HG03280 (cell line): ENCODE measurements at regions not wholly inside any gene's neighbourhood (a gene's known extent, or its start where the extent isn't known, plus 50 kb on each side); places are given as distances from the start of the nearest gene placed in this dataset.

Experiments used
- ATAC-seq: cut with Tn5 transposase; IDR thresholded peaks from one replicate; pipeline ENCODE4 v1.9.1; 2021; ENCODE audit warnings: mild to moderate bottlenecking, moderate library complexity; ENCODE audit not compliant: unreplicated experiment

DNA sequence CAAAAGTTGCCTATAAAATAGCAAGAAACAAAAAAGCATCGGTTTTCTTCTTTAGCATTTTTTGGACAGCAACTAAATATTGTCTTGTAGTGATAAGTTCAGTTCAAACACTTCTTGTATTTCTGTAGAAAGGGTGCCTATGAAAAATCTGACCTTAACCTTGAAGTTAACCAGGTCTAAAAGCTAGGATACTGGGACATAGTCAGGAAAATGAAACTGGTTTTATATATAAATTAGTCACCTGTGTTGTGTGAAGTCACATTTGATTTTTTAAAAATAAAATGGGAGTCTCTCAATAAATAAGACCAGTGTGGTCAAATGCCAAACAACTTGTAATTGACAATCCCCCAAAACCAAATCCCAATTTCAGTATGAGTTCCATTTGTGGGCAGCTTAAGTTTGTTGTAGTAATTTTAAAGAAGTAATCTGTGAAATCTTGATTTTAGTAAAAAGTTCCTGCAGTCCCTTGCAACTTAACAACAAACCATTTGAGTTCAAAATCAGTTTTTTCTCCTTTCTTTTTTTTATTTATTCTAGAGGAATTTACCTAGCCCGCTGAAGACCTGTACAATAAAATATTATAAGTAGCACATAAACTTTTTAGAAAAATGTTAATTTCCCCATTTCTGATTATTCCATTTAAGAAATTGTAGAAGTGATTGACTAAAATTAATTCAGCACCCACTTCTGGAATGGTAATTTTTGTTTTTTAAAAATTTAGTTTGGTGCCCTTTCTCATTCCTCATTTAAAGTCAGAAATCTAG is 84.5 kb upstream of the PPARA start:
- ATAC-seq: no peak

DNA sequence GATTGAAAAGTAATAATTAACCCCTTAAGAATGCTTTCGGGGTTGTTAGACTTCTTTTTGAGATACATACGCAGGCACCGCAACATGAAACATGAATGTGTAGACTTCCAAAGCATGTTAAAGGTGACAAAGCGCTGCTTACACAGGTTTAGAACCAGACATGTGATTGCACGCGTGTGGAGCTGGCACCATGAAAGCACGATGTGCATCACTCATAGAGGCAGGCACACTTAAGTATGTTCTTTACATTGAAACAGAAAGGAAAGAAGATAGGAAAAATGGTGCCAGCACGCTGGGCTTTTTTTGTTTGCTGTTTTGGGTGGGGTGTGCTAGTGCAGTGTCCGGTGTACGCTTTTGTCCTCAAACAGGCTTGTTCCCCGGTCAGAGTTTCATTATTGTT is 83.6 kb upstream of the PPARA start:
- ATAC-seq: no peak

GRCh38 chr22:46067159-46068111 is 82.9 kb upstream of the PPARA start:
- ATAC-seq: no peak

DNA sequence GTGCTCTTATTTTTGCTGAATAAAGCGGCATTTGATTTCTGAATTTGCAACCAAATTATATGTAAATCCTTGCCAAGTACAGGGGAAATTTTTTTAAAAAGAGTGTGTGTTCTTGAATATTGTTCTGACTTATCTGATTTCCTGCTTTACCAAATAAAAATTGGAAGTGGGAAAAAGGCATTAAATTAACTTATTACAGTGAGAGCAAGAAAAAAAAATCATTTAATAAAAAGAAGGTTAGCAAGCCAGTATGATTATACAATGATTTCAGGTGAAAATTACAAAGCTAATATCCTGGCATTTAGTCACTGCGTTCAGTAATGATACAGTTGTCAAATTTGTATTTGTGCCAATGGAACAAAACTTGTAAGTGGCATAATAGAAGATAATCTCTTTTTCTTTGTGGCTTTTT is 82.1 kb upstream of the PPARA start:
- no peak for ATAC-seq

DNA sequence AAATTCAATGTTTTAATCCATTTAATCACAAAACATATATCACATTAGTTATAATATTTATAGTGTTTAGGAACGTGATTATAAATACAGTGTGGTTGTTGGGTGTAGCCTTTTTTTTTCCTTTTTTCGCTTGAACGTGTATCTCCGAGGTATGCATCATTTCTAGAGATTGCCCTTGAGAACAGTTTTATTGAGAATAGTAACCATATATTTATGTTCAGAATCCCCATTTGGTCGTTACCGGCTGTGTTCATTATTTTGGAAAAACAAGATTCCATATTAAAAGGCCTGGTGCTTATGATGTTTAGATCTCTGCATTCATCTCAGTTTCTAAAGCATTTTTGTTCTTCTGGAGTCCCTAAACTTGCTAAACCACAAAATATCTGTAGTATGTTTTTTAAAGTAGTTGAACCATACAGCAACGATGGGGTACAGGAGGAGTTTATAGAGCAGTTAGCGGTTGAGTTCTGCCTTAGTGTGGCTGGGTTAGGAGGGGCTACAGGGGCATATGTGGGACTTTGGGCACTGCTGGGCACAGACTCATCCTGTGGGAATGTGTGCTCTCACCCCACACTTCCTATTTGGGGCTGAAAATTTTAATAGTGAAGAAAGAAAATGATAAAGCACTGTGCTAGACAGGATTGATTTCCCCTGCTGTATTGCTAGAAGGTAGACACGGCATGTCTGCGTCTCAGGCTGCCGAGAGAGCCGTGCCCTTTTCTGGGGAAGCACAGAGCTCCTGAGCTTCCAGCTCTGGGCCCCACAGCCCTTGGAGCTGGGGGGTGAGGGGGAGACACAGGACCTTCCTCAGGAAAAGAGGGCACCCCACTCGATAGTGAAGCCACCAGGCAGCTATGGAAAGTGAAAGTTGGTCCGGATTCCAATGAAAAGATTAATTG is 81.5 kb upstream of the PPARA start:
- no peak for ATAC-seq

DNA sequence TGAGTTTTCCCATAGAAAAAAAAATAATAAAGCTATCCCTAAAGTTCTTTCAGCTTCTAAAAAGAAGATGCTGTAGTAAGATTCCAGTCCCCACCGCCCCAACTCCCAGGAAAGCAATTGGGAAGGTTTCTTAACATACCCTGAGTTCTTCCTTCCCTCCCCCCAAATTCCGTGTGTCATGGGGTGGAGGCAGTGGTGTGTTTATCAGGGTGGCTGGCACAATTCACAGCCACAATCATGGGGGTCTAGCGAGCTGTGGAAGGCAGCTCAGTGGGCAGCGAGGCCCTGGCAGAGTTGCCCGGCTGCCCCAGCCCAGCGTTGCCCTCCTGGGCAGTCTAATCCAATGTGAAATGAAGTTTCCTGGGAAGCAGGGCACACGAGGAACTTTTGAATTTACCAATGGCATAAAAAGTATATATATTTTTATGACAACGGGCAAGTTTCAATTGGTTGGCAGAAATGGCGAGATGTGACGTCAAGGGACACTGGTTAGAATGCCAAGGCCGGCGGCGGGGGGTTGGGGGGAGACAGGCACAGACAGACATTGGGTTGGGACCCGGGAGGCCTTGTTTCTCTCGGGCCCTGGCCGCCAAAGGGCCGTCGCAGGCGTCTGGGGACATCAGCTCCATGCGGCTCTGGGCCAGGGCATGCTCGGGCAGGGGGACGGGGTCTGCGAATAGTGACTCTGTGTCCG is 80.7 kb upstream of the PPARA start:
- no peak for ATAC-seq

GRCh38 chr22:46070215-46070802 is 80.0 kb upstream of the PPARA start:
- ATAC-seq: no peak

DNA sequence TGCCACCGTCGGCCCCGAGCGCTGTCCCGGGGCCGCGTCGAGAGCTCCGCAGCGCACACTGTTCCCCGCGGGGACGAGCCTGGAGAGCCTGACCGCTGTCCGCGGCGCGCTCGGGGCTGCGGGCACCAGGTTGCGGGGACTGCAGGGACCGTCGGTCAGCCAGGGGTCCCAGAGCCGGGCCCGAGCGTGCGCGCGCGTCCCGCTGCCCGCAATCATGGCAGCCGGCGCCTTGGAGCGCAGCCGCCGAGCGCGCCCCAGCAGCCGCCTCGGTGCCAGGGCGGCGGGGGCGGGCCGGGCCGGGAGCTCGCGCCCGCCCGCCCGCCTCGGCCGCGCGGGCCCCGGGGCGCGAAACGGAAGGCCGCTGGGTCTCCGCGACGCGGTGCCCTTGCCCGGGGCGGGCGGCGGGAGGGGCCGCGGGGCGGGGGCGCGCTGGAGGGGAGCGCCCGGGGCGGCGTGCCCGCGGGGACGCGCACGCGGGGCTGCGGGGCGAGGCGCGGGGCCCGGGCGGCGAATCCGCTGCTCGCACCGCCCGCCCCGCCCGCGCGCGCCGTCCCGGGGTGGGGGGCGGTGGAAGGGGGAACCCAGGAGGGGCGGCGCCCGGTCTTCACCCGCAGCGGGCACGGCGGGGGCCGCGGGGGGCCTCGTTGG is 79.4 kb upstream of the PPARA start:
- no peak for ATAC-seq

DNA sequence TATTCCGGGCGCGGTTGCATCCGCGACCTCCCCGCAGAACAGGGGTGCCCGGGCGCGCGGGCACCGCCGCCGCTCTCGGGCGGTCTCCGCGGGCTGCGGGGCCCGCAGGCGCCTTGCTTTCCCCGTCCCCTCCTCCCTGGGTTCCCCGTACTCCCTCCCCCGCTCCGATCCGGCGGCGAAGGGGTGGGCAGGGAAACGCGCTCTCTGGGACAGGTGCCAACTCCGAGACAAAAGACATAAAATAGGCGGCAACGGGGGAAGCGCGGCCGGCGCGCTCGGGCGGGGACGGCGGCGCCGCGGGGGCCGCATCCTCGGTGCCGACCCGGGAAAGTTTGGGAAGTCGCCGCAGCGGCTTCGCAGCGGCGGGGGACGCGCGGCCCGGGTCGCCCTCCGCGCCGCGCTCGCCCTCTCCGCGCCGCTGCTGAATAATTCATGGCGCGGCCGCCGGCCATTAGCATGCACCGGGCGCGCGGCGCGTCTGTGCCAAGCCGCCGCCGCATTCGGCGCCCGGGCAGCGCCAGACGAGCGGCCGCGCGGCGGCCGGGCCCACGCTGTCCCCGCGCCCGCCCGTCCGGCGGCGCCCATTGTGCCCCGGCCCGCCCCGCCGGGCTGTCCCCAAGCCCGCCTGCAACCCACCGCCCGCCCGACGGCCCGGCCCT is 78.7 kb upstream of the PPARA start:
- ATAC-seq: no peak

GRCh38 chr22:46072110-46072881 is 78.0 kb upstream of the PPARA start:
- ATAC-seq: no peak

DNA sequence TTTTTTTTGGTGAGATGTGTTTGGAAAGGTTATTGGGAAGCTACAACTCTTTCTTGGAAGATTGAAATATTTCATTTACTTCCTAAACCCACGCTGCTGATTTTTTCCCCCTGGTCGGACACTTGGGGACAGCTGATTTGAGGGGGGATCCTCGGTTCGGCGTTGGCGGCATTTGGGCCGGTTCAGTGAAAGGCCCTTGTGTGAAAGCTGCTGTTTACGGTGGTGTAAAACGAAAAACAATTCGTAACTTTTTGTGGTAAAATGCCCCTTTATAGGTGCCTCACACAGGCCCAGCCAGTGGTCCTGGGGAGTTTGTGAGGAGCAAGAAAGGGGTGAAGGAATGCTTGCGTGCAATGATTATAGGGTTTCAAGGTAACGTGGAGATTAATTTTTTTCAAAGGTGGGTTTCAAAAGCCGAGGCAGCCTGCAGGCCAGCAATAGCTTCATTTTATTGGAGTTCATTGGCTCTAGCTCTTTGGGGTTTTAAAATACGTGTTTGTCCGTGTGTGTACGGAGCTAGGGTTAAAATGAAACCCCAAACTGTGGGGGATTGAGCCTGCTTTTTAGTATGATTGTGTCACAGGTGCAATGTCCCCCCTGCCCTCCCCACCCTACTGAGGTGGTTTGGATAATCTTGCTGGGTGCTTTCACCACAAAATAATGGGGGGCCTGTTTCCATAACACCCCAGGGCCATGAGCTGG is 77.2 kb upstream of the PPARA start:
- no peak for ATAC-seq

- no peak for ATAC-seq
Observed at GRCh38 chr22:46073683-46074504, 76.4 kb upstream of the PPARA start.

DNA sequence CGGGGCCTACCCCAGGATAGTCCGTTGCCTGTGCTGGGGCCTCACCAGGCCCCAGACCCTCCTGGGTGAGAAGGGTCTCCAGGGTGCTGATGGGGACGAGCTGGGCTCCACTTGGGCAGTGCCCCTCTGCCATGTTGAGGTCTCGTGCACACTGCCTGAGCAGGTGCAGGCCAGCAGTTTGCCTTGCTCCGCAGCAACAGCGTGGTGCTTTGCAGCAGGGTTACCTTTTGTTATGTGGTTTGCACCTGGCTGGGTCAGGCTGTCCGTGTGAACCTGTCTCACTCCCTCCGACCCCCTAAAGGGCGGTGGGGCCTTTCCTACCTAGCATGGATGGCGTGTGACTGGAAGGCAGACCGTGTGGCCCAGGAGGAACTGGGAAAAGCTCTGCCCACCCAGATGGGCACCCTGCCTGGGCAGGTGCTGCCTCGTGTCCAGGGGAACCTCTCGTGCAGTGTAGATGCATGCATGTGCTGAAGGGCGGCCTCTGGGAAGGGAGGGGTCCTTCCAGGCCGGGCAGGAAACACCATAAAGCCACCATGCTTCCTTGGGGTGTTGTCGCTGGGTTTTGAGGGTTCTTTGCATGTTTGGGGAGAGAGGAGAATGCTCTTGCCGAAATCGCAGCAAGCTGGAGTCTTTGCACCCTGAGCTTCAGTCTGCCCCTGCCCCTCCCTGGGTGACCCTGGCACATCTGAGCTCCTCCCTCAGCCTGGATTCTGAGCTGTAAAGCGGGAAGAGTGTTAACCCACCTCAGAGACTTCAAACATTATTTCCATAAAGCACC is 75.4 kb upstream of the PPARA start:
- ATAC-seq: no peak

DNA sequence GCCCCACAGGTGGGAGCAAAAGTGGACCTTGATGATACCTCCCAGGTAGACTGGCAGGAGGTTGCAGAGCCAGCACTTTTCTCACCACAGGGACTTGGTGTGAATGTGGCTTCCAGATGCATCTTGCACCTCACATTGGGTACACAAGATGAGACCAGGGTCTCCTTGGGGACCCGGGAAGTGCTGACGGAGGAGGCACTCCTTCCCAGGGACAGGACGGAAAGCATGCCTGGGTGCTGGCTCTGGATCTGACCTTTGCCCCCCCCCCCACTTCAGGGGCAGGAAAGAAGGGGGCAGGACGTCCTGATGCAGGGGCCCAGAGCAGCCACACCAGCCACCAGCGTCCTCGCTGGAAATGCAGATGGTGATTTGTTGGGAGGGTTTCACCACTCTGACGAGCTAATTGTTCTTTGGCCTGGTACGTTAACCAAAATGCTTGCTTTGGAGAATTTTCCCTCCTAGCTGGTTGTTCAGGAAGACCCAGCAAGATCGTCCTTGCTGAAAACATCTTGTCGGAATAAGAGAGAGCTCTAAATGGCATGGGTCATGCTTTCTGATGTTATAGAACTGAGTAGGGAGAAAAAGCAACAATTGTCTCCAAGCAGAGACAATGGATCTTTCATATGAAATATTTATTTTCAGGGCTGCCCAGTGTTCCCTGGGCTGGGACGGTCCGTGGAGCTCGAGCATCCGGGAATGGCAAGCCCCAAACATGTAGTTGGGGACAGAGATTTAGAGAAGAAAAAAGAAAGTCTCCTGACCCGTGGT is 74.4 kb upstream of the PPARA start:
- no peak for ATAC-seq

- ATAC-seq: no peak
Observed at GRCh38 chr22:46076651-46077339, 73.5 kb upstream of the PPARA start.
